Caco-2 (cell line): ENCODE measurements at regions not wholly inside any gene's neighbourhood (a gene's known extent, or its start where the extent isn't known, plus 50 kb on each side); places are given as distances from the start of the nearest gene placed in this dataset.

ENCODE experiments used
- BruUV-seq: library from RNA; stranded (reverse); fragments of 400-500 nt; replicated peaks from 2 replicates; lab custom pipeline; 2021; lab: Mats Ljungman, UMichigan
- CTCF ChIA-PET: fragments of 300-600 bp; sonication (Branson Sonifier 250); formaldehyde crosslinking; loops from one replicate; lab custom pipeline; 2022; ENCODE audit warnings: antibody characterized with exemption; lab: Charles Lee
- POLR2A ChIA-PET: fragments of 300-600 bp; sonication (Branson Sonifier 250); formaldehyde crosslinking; loops from one replicate; lab custom pipeline; 2022; ENCODE audit warnings: antibody characterized with exemption; lab: Charles Lee
- DNase-seq, 2 experiments: peaks; one replicate each; pipeline versions ENCODE4 v3.0.0 to v3.0.0-alpha.2; 2020 to 2022
- H3K27me3 ChIP-seq: replicated peaks from 2 replicates; pipeline ENCODE4 v1.6.0; 2011; ENCODE audit warnings: low read length; ENCODE audit not compliant: control insufficient read depth, insufficient read depth
- H3K36me3 ChIP-seq: 2 replicates; pipeline ENCODE4 v1.5.1; 2011; ENCODE audit warnings: low read length; ENCODE audit not compliant: control insufficient read depth, insufficient read depth
- H3K4me1 ChIP-seq: fragments of 250-450 bp; sonication (Bioruptor Pico); 2 replicates; pipeline ENCODE4 v1.5.1; 2020; ENCODE audit warnings: mild to moderate bottlenecking
- H3K4me3 ChIP-seq: 2 replicates; pipeline ENCODE4 v1.5.1; 2011; ENCODE audit warnings: low read depth, mild to moderate bottlenecking, control low read depth, low read length
- H3K9me3 ChIP-seq: fragments of 250-450 bp; sonication (Bioruptor Pico); 2 replicates; pipeline ENCODE4 v1.5.1; 2020; ENCODE audit warnings: mild to moderate bottlenecking, moderate library complexity
- H3K27ac Mint-ChIP-seq: one replicate; pipeline ENCODE4 v1.8.0; 2022; ENCODE audit warnings: mixed read lengths; ENCODE audit not compliant: unreplicated experiment
- H3K27me3 Mint-ChIP-seq: one replicate; pipeline ENCODE4 v1.8.0; 2022; ENCODE audit warnings: mixed read lengths; ENCODE audit not compliant: insufficient read depth, unreplicated experiment
- H3K36me3 Mint-ChIP-seq: one replicate; pipeline ENCODE4 v1.8.0; 2022; ENCODE audit warnings: mild to moderate bottlenecking, mixed read lengths; ENCODE audit not compliant: insufficient read depth, unreplicated experiment
- H3K4me1 Mint-ChIP-seq: one replicate; pipeline ENCODE4 v1.8.0; 2022; ENCODE audit warnings: low read depth, mixed read lengths; ENCODE audit not compliant: unreplicated experiment
- H3K4me3 Mint-ChIP-seq: one replicate; pipeline ENCODE4 v1.8.0; 2022; ENCODE audit warnings: mild to moderate bottlenecking, moderate library complexity, mixed read lengths; ENCODE audit not compliant: unreplicated experiment
- H3K9me3 Mint-ChIP-seq: one replicate; pipeline ENCODE4 v1.8.0; 2022; ENCODE audit warnings: mixed read lengths; ENCODE audit not compliant: unreplicated experiment
- intact Hi-C: fragments of 100-400 bp; cut with micrococcal nuclease; formaldehyde crosslinking; loops from one replicate; pipeline ENCODE4 v1.10.0; 2022; ENCODE audit not compliant: unreplicated experiment
- TF ChIP-seq, protein P1 (sequence below), 2 experiments: fragments of 200-600 bp in 1 of 2; IDR thresholded peaks; 1 replicate in 1 of 2; 2 replicates in 1 of 2; pipeline versions ENCODE4 v1.5.1 to v1.8.0; 2011 to 2022; ENCODE audit warnings: antibody characterized with exemption in 1 of 2, control low read depth in 1 of 2, inconsistent platforms in 1 of 2, low read depth in 1 of 2, low read length in 1 of 2, mild to moderate bottlenecking in 1 of 2, moderate library complexity in 1 of 2; ENCODE audit not compliant: insufficient read depth in 1 of 2, severe bottlenecking in 1 of 2, unreplicated experiment in 1 of 2

- Histone ChIP-seq H3K4me1 (no peaks in the 10 kb centered on the region), H3K36me3 (no peaks in the 10 kb centered on the region), H3K9me3 (no peaks in the 10 kb centered on the region), H3K4me3 (no peak overlapping the region), H3K27me3 (no peaks in the 10 kb centered on the region)
- no peak for DNase-seq
- TF ChIP-seq, protein P1, sequence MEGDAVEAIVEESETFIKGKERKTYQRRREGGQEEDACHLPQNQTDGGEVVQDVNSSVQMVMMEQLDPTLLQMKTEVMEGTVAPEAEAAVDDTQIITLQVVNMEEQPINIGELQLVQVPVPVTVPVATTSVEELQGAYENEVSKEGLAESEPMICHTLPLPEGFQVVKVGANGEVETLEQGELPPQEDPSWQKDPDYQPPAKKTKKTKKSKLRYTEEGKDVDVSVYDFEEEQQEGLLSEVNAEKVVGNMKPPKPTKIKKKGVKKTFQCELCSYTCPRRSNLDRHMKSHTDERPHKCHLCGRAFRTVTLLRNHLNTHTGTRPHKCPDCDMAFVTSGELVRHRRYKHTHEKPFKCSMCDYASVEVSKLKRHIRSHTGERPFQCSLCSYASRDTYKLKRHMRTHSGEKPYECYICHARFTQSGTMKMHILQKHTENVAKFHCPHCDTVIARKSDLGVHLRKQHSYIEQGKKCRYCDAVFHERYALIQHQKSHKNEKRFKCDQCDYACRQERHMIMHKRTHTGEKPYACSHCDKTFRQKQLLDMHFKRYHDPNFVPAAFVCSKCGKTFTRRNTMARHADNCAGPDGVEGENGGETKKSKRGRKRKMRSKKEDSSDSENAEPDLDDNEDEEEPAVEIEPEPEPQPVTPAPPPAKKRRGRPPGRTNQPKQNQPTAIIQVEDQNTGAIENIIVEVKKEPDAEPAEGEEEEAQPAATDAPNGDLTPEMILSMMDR (IDR thresholded peaks at IDR 0.05; ENCODE audit: insufficient read depth in 1 of 2, low read depth in 1 of 2, low read length in 1 of 2, severe bottlenecking in 1 of 2, unreplicated experiment in 1 of 2): no peak
- CTCF ChIA-PET: no interaction called here
- H3K27ac Mint-ChIP-seq: no peak overlapping the region
- peaks cover 3% of the 10 kb centered on the region for H3K27me3 Mint-ChIP-seq
- no peak overlapping the region for H3K4me3 Mint-ChIP-seq
- no peaks in the 10 kb centered on the region for H3K9me3 Mint-ChIP-seq
- H3K36me3 Mint-ChIP-seq: no peaks in the 10 kb centered on the region
- intact Hi-C loops: no loop called here
- BruUV-seq: no TSS peak
- H3K4me1 Mint-ChIP-seq: no peaks in the 10 kb centered on the region
- POLR2A ChIA-PET: no interaction called here
These were observed 214.9 kb downstream of the TMEM167A start for GRCh38 chr5:82862261-82862660.

DNA sequence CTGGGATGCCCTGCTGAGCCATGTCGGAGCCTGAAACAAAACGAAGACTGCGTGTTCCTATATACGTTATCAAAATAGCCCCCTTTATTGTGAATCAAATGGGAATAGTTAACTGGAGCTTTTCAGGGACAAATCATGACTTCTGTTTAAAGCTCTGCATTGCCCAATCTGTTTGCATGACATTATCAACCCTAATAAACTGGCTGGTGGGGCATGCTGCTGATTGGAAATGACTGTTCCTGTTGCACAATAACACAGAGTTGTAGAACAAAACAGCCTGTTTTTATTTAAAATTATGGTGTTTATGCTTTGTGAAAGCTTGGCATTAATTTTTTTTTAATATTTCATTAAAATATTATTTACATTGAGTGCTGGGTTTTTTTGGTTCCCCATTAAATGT, 215.5 kb downstream of the TMEM167A start:
- no peak overlapping the region for H3K4me3 Mint-ChIP-seq
- POLR2A ChIA-PET: no interaction called here
- no peak overlapping the region for H3K27ac Mint-ChIP-seq
- BruUV-seq: no TSS peak
- H3K9me3 ChIP-seq: no peaks in the 10 kb centered on the region
- H3K36me3 Mint-ChIP-seq: no peaks in the 10 kb centered on the region
- TF ChIP-seq, protein P1 (IDR thresholded peaks at IDR 0.05; ENCODE audit: insufficient read depth in 1 of 2, low read depth in 1 of 2, low read length in 1 of 2, severe bottlenecking in 1 of 2, unreplicated experiment in 1 of 2): no peak
- H3K36me3 ChIP-seq: no peaks in the 10 kb centered on the region
- H3K27me3 Mint-ChIP-seq: peaks cover 3% of the 10 kb centered on the region
- H3K4me1 Mint-ChIP-seq: no peaks in the 10 kb centered on the region
- no peak for DNase-seq
- no peak overlapping the region for H3K4me3 ChIP-seq
- no peaks in the 10 kb centered on the region for H3K27me3 ChIP-seq
- intact Hi-C loops: no loop called here
- H3K4me1 ChIP-seq: no peaks in the 10 kb centered on the region
- no peaks in the 10 kb centered on the region for H3K9me3 Mint-ChIP-seq
- CTCF ChIA-PET: no interaction called here

- H3K9me3 ChIP-seq: no peaks in the 10 kb centered on the region
- Mint-ChIP-seq H3K4me3 (no peak overlapping the region), H3K4me1 (no peaks in the 10 kb centered on the region), H3K9me3 (no peaks in the 10 kb centered on the region), H3K27me3 (peaks cover 3% of the 10 kb centered on the region), H3K27ac (no peak overlapping the region), H3K36me3 (no peaks in the 10 kb centered on the region)
- no peaks in the 10 kb centered on the region for H3K27me3 ChIP-seq
- TF ChIP-seq, protein P1 (IDR thresholded peaks at IDR 0.05; ENCODE audit: insufficient read depth in 1 of 2, low read depth in 1 of 2, low read length in 1 of 2, severe bottlenecking in 1 of 2, unreplicated experiment in 1 of 2): no peak
- BruUV-seq: no TSS peak
- intact Hi-C loops: no loop called here
- peaks cover 3% of the 10 kb centered on the region; the same call in 1 of the 2 replicates for H3K4me1 ChIP-seq
- no peak for DNase-seq
- no peak overlapping the region for H3K4me3 ChIP-seq
- CTCF ChIA-PET: no interaction called here
- H3K36me3 ChIP-seq: no peaks in the 10 kb centered on the region
- POLR2A ChIA-PET: no interaction called here
These were observed 217.6 kb downstream of the TMEM167A start for GRCh38 chr5:82859451-82860140.
